Middle frontal gyrus (tissue), 1 donor: ENCODE measurements at regions not wholly inside any gene's neighbourhood (a gene's known extent, or its start where the extent isn't known, plus 50 kb on each side); places are given as distances from the start of the nearest gene placed in this dataset.
"Not testable (repeated sequence)": the region's sequence is repeated elsewhere in the genome, so short reads cannot be mapped to it uniquely, and the experiment has no call there.

Experiments used
- DNase-seq: peaks from one replicate; pipeline ENCODE4 v3.0.0-alpha.2; 2015; ENCODE audit warnings: low spot score; ENCODE audit errors: extremely low spot score

GRCh38 chr5:109989994-109990722 is 300.4 kb downstream of the MAN2A1 start:
- DNase-seq, result no peak

- no peak for DNase-seq
Observed at GRCh38 chr5:109990723-109991359, 301.1 kb downstream of the MAN2A1 start.

- DNase-seq, result no peak
Observed at GRCh38 chr5:109992264-109992915, 302.7 kb downstream of the MAN2A1 start.

GRCh38 chr5:109994135-109994534 is 304.4 kb downstream of the MAN2A1 start:
- DNase-seq, result no peak

GRCh38 chr5:109996246-109996645 is 306.5 kb downstream of the MAN2A1 start:
- DNase-seq, result no peak

GRCh38 chr5:109997161-109997560 is 307.4 kb downstream of the MAN2A1 start:
- DNase-seq, result no peak

- DNase-seq, result no peak
Observed at GRCh38 chr5:109998208-109998607, 308.5 kb downstream of the MAN2A1 start.

GRCh38 chr5:109998726-109999125 is 309.0 kb downstream of the MAN2A1 start:
- DNase-seq, result no peak

GRCh38 chr5:110001648-110002047 is 311.9 kb downstream of the MAN2A1 start:
- DNase-seq, result no peak

GRCh38 chr5:110002652-110003051 is 312.9 kb downstream of the MAN2A1 start:
- no peak for DNase-seq

GRCh38 chr5:110005907-110006562 is 316.3 kb downstream of the MAN2A1 start:
- DNase-seq, result not testable (repeated sequence)

- no peak for DNase-seq
Observed at GRCh38 chr5:110007101-110007500, 317.4 kb downstream of the MAN2A1 start.

GRCh38 chr5:110008131-110008530 is 318.4 kb downstream of the MAN2A1 start:
- no peak for DNase-seq

- DNase-seq, result no peak
Observed at GRCh38 chr5:110012145-110012544, 322.4 kb downstream of the MAN2A1 start.

- no peak for DNase-seq
Observed at GRCh38 chr5:110013017-110013416, 323.3 kb downstream of the MAN2A1 start.

GRCh38 chr5:110017854-110018253 is 328.1 kb downstream of the MAN2A1 start:
- DNase-seq, result no peak

- DNase-seq, result no peak
Observed at GRCh38 chr5:110018509-110018908, 328.8 kb downstream of the MAN2A1 start.

- DNase-seq, result no peak
Observed at GRCh38 chr5:110019119-110019518, 329.4 kb downstream of the MAN2A1 start.

- DNase-seq, result no peak
Observed at GRCh38 chr5:110019780-110020179, 330.1 kb downstream of the MAN2A1 start.

- no peak for DNase-seq
Observed at GRCh38 chr5:110021251-110021650, 331.5 kb downstream of the MAN2A1 start.

- no peak for DNase-seq
Observed at GRCh38 chr5:110025160-110025559, 335.4 kb downstream of the MAN2A1 start.
